H1 (cell line): ENCODE measurements at regions not wholly inside any gene's neighbourhood (a gene's known extent, or its start where the extent isn't known, plus 50 kb on each side); places are given as distances from the start of the nearest gene placed in this dataset.

Source experiments
- CTCF ChIA-PET: fragments of 300-600 bp; sonication (Branson Sonifier 250); formaldehyde crosslinking; loops from one replicate; lab custom pipeline; 2021; ENCODE audit not compliant: partially characterized antibody; lab: Charles Lee
- POLR2A ChIA-PET: fragments of 300-600 bp; sonication (Branson Sonifier 250); formaldehyde crosslinking; loops from one replicate; lab custom pipeline; 2021; ENCODE audit warnings: inconsistent platforms; ENCODE audit not compliant: partially characterized antibody; lab: Charles Lee
- DNase-seq, 2 experiments: peaks; one replicate each; pipeline versions ENCODE4 v3.0.0 to v3.0.0-alpha.2; 2010 to 2022; ENCODE audit warnings: low spot score in 2 of 2, low read depth in 1 of 2, mixed read lengths in 1 of 2
- FAIRE-seq: peaks from 2 replicates; lab custom pipeline; 2011; peaks lifted over from hg19 to GRCh38; lab: Jason Lieb, UNC
- H2AFZ ChIP-seq: 2 replicates; pipeline ENCODE4 v1.8.1; 2012; ENCODE audit warnings: low read length, inconsistent platforms
- H2AK5ac ChIP-seq: 2 replicates; pipeline ENCODE4 v1.6.1; 2013; ENCODE audit warnings: low read depth, low read length
- H2BK120ac ChIP-seq: replicated peaks from 2 replicates; pipeline ENCODE3; 2013; ENCODE audit warnings: low read depth, low read length, inconsistent platforms
- H2BK12ac ChIP-seq: 2 replicates; pipeline ENCODE4 v1.6.1; 2013; ENCODE audit warnings: low read depth, low read length
- H2BK15ac ChIP-seq: 2 replicates; pipeline ENCODE4 v1.6.1; 2013; ENCODE audit warnings: low read length
- H2BK20ac ChIP-seq: 2 replicates; pipeline ENCODE4 v1.6.1; 2013; ENCODE audit warnings: low read length
- H2BK5ac ChIP-seq: 2 replicates; pipeline ENCODE4 v1.6.1; 2013; ENCODE audit warnings: low read depth, low read length
- H3K14ac ChIP-seq: 2 replicates; pipeline ENCODE4 v1.6.1; 2013; ENCODE audit warnings: inconsistent platforms; ENCODE audit not compliant: insufficient read length
- H3K18ac ChIP-seq: 2 replicates; pipeline ENCODE4 v1.6.1; 2013; ENCODE audit warnings: low read length; ENCODE audit errors: extremely low read depth
- H3K23ac ChIP-seq: 2 replicates; pipeline ENCODE4 v1.6.1; 2013; ENCODE audit warnings: inconsistent platforms; ENCODE audit not compliant: insufficient read length
- H3K23me2 ChIP-seq: 2 replicates; pipeline ENCODE4 v1.6.1; 2013; ENCODE audit warnings: low read depth, low read length
- H3K27ac ChIP-seq: 2 replicates; pipeline ENCODE4 v1.6.1; 2011; ENCODE audit warnings: low read depth, low read length, inconsistent platforms
- H3K27me3 ChIP-seq, 4 experiments: replicated peaks in 1 of 4; 1 replicate in 1 of 4; 2 replicates in 3 of 4; pipeline versions ENCODE4 v1.6.1 to v1.8.1; 2011 to 2013; ENCODE audit warnings: low read length in 3 of 4, mild to moderate bottlenecking in 3 of 4, inconsistent platforms in 2 of 4, mixed read lengths in 2 of 4, moderate library complexity in 1 of 4; ENCODE audit not compliant: control insufficient read depth in 3 of 4, insufficient read depth in 3 of 4; ENCODE audit errors: extremely low read depth in 1 of 4
- H3K36me3 ChIP-seq, 4 experiments: 2 replicates each; pipeline versions ENCODE4 v1.6.1 to v1.8.1; 2011 to 2013; ENCODE audit warnings: mild to moderate bottlenecking in 4 of 4, low read length in 3 of 4, moderate library complexity in 2 of 4, control low read depth in 1 of 4, inconsistent platforms in 1 of 4; ENCODE audit not compliant: insufficient read depth in 4 of 4, control insufficient read depth in 2 of 4
- H3K4ac ChIP-seq: replicated peaks from 2 replicates; pipeline ENCODE3; 2013; ENCODE audit warnings: low read length, low read depth, mixed read lengths, inconsistent platforms; ENCODE audit not compliant: insufficient read length
- H3K4me1 ChIP-seq, 4 experiments: replicated peaks in 1 of 4; 1 replicate in 1 of 4; 2 replicates in 3 of 4; pipeline versions ENCODE4 v1.6.1 to v1.8.1; 2011 to 2013; ENCODE audit warnings: low read length in 3 of 4, inconsistent platforms in 2 of 4, mixed read lengths in 1 of 4; ENCODE audit not compliant: insufficient read depth in 4 of 4, control insufficient read depth in 3 of 4
- H3K4me2 ChIP-seq, 2 experiments: 2 replicates each; pipeline versions ENCODE4 v1.6.1 to v1.8.1; 2011 to 2013; ENCODE audit warnings: low read depth in 2 of 2, low read length in 2 of 2, control low read depth in 1 of 2, inconsistent platforms in 1 of 2, mild to moderate bottlenecking in 1 of 2; ENCODE audit not compliant: insufficient read depth in 1 of 2
- H3K4me3 ChIP-seq, 4 experiments: fragments of 200-600, 300-600 bp in 1 of 4; sonication (generic), shearing (Covaris generic), sonication (Bioruptor Twin) in 1 of 4; 2 replicates each; pipeline versions ENCODE4 v1.5.1 to v1.8.1; 2011 to 2016; ENCODE audit warnings: low read length in 4 of 4, low read depth in 3 of 4, control low read depth in 2 of 4, inconsistent platforms in 2 of 4, mild to moderate bottlenecking in 2 of 4, mixed read lengths in 1 of 4, moderate library complexity in 1 of 4; ENCODE audit not compliant: insufficient read depth in 2 of 4; ENCODE audit errors: extremely low read depth in 1 of 4
- H3K56ac ChIP-seq: replicated peaks from 2 replicates; pipeline ENCODE3; 2013; ENCODE audit warnings: low read depth, mild to moderate bottlenecking, mixed read lengths, low read length, inconsistent platforms; ENCODE audit not compliant: insufficient read length
- H3K79me1 ChIP-seq: 2 replicates; pipeline ENCODE4 v1.6.1; 2013; ENCODE audit warnings: low read depth, low read length, control low read depth
- H3K79me2 ChIP-seq, 2 experiments: 2 replicates each; pipeline versions ENCODE4 v1.6.1 to v1.8.1; 2012 to 2013; ENCODE audit warnings: low read length in 2 of 2, mild to moderate bottlenecking in 2 of 2, inconsistent platforms in 1 of 2; ENCODE audit not compliant: insufficient read depth in 2 of 2, control insufficient read depth in 1 of 2
- H3K9ac ChIP-seq, 4 experiments: replicated peaks in 1 of 4; 1 replicate in 1 of 4; 2 replicates in 3 of 4; pipeline versions ENCODE4 v1.6.1 to v1.8.1; 2011 to 2013; ENCODE audit warnings: low read depth in 3 of 4, low read length in 3 of 4, control low read depth in 2 of 4, mild to moderate bottlenecking in 2 of 4, moderate library complexity in 2 of 4, inconsistent platforms in 1 of 4; ENCODE audit errors: extremely low read depth in 1 of 4
- H3K9me3 ChIP-seq, 2 experiments: 2 replicates each; pipeline versions ENCODE4 v1.6.1 to v1.8.1; 2012 to 2013; ENCODE audit warnings: mild to moderate bottlenecking in 2 of 2, moderate library complexity in 2 of 2, control low read depth in 1 of 2, inconsistent platforms in 1 of 2, low read depth in 1 of 2, low read length in 1 of 2, mixed read lengths in 1 of 2; ENCODE audit not compliant: insufficient read depth in 2 of 2
- H4K20me1 ChIP-seq, 2 experiments: replicated peaks in 1 of 2; 2 replicates each; pipeline versions ENCODE3 to v1.8.1; 2011 to 2013; ENCODE audit warnings: inconsistent platforms in 2 of 2, low read length in 2 of 2, mild to moderate bottlenecking in 1 of 2; ENCODE audit not compliant: insufficient read depth in 2 of 2, control insufficient read depth in 1 of 2
- H4K5ac ChIP-seq: 2 replicates; pipeline ENCODE4 v1.6.1; 2013; ENCODE audit warnings: low read length, low read depth, mixed read lengths, inconsistent platforms; ENCODE audit not compliant: insufficient read length
- H4K8ac ChIP-seq: 2 replicates; pipeline ENCODE4 v1.8.0; 2013; ENCODE audit warnings: mild to moderate bottlenecking, moderate library complexity, low read length, inconsistent platforms; ENCODE audit not compliant: insufficient read depth; ENCODE audit errors: extremely low read depth
- H4K91ac ChIP-seq: replicated peaks from 2 replicates; pipeline ENCODE3; 2013; ENCODE audit warnings: low read length, mixed read lengths, inconsistent platforms; ENCODE audit not compliant: insufficient read length
- CBX5 ChIP-seq: fragments of 300-800, 300-1000 bp; sonication (generic); IDR thresholded peaks from 2 replicates; pipeline ENCODE4 v1.7.1; 2016; ENCODE audit warnings: antibody characterized with exemption, low read length, low read depth
- CEBPB ChIP-seq: IDR thresholded peaks from 2 replicates; pipeline ENCODE4 v1.6.1; 2012; ENCODE audit warnings: low read depth, low read length
- FOSL1 ChIP-seq: IDR thresholded peaks from 2 replicates; pipeline ENCODE4 v1.6.1; 2011; ENCODE audit warnings: mild to moderate bottlenecking, low read depth, low read length, moderate library complexity; ENCODE audit not compliant: insufficient read depth
- GTF2F1 ChIP-seq: IDR thresholded peaks from 2 replicates; pipeline ENCODE4 v1.6.1; 2012; ENCODE audit warnings: low read depth, low read length, improper control_type of control experiment, borderline replicate concordance
- KDM5A ChIP-seq: fragments of 200-600 bp; IDR thresholded peaks from 2 replicates; pipeline ENCODE4 v1.7.1; 2012; ENCODE audit warnings: mild to moderate bottlenecking, low read length, inconsistent platforms, mixed read lengths
- POLR2A ChIP-seq, 2 experiments: IDR thresholded peaks; 1 replicate in 1 of 2; 2 replicates in 1 of 2; pipeline ENCODE4 v1.6.1; 2011; ENCODE audit warnings: low read depth in 2 of 2, low read length in 2 of 2, mild to moderate bottlenecking in 2 of 2; ENCODE audit errors: control extremely low read depth in 1 of 2
- POLR2AphosphoS5 ChIP-seq: IDR thresholded peaks from 2 replicates; pipeline ENCODE4 v1.6.1; 2011; ENCODE audit warnings: low read depth, low read length
- POU5F1 ChIP-seq: IDR thresholded peaks from 2 replicates; pipeline ENCODE4 v1.6.1; 2011; ENCODE audit warnings: low read depth, mild to moderate bottlenecking, low read length, moderate library complexity
- RNF2 ChIP-seq: fragments of 200-900, 300-1000 bp; sonication (generic); IDR thresholded peaks from 2 replicates; pipeline ENCODE4 v1.7.1; 2016; ENCODE audit warnings: borderline replicate concordance, low read depth, mild to moderate bottlenecking, antibody characterized with exemption, low read length; ENCODE audit not compliant: poor library complexity, severe bottlenecking; ENCODE audit errors: missing control alignments
- TAF7 ChIP-seq: optimal IDR thresholded peaks from 2 replicates; pipeline ENCODE3; 2011; ENCODE audit warnings: low read depth, mild to moderate bottlenecking, inconsistent platforms, low read length, moderate library complexity, borderline replicate concordance
- YY1 ChIP-seq: IDR thresholded peaks from 2 replicates; pipeline ENCODE4 v1.6.1; 2011; ENCODE audit warnings: low read depth, mild to moderate bottlenecking, low read length
- WGBS, 2 experiments: shearing (Covaris generic) in 1 of 2; methylation state at CpG; one replicate each; pipeline versions ENCODE4 v1.1.6 to v1.1.7; 2013 to 2015; ENCODE audit warnings: low lambda C conversion rate in 2 of 2, mixed read lengths in 2 of 2, inconsistent platforms in 1 of 2, low coverage in 1 of 2, missing lambda C conversion rate in 1 of 2; ENCODE audit not compliant: insufficient replicate concordance in 2 of 2, insufficient coverage in 1 of 2, insufficient read length in 1 of 2; ENCODE audit errors: extremely low coverage in 1 of 2, missing lambda C conversion rate in 1 of 2; 5-methylcytosine and 5-hydroxymethylcytosine counted together
- TF ChIP-seq, protein P1 (sequence below), 3 experiments: IDR thresholded peaks; 1 replicate in 2 of 3; 2 replicates in 1 of 3; pipeline versions ENCODE4 v1.5.1 to v1.6.1; 2011; ENCODE audit warnings: low read length in 3 of 3, mild to moderate bottlenecking in 3 of 3, inconsistent platforms in 2 of 3, low read depth in 1 of 3, moderate library complexity in 1 of 3; ENCODE audit not compliant: insufficient read depth in 1 of 3; ENCODE audit errors: control extremely low read depth in 1 of 3

DNA sequence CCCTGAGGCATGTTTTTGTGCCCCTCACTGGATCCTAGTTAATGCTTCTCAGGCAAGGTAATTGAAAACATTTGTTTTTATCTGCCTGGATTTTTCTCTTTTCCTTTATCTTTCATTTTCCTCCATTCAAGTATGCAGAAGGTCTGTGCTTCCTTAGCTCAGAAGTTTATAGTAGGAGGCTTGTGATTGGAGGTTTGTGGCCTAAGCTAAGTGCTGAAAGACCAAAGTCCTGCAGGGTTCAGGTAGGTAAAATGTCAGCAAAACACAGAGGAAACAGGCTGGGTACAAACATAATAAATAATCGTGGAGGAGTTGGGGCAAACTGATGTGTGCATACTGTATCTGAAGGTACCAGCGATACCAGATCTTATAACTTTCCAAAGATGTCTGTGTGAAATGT is 230.9 kb upstream of the KLF4 start:
- Histone ChIP-seq H3K14ac (no peak overlapping the region), H2AFZ (no peak overlapping the region), H4K20me1 (no peaks in the 10 kb centered on the region), H3K36me3 (no peaks in the 10 kb centered on the region), H3K9me3 (no peaks in the 10 kb centered on the region), H3K4me2 (no peak overlapping the region), H3K9ac (no peak overlapping the region), H3K23ac (no peak overlapping the region), H3K27me3 (no peaks in the 10 kb centered on the region), H2BK120ac (no peak overlapping the region), H3K27ac (no peak overlapping the region), H2BK5ac (no peak overlapping the region), H2BK15ac (no peak overlapping the region), H4K8ac (no peak overlapping the region), H3K4me1 (no peaks in the 10 kb centered on the region), H4K5ac (no peak overlapping the region), H4K91ac (no peak overlapping the region), H3K4ac (no peak overlapping the region), H2BK20ac (no peak overlapping the region), H3K4me3 (no peak overlapping the region), H2BK12ac (no peak overlapping the region), H3K56ac (no peak overlapping the region), H3K18ac (no peak overlapping the region), H3K23me2 (no peaks in the 10 kb centered on the region), H3K79me2 (no peaks in the 10 kb centered on the region), H2AK5ac (no peak overlapping the region), H3K79me1 (no peaks in the 10 kb centered on the region)
- FAIRE-seq (no peak), DNase-seq (no peak)
- POLR2A ChIA-PET, result no interaction called here
- CTCF ChIA-PET, result interaction anchor here (0.6 to 0.8 kb wide), 2 partner anchors 75 to 648 kb away, joined by 3 to 4 read pairs; no protein-coding TSS in a partner anchor
- 97% methylated on average over 2 of the region's 2 CpGs; no CpG with 5 or more reads in 1 of the 2 experiments for WGBS, 2 experiments
- no peak for TF ChIP-seq YY1
- no peak for TF ChIP-seq GTF2F1
- TF ChIP-seq CBX5, result no peak
- no peak for TF ChIP-seq POU5F1
- TF ChIP-seq POLR2AphosphoS5, result no peak
- TF ChIP-seq, protein P1, sequence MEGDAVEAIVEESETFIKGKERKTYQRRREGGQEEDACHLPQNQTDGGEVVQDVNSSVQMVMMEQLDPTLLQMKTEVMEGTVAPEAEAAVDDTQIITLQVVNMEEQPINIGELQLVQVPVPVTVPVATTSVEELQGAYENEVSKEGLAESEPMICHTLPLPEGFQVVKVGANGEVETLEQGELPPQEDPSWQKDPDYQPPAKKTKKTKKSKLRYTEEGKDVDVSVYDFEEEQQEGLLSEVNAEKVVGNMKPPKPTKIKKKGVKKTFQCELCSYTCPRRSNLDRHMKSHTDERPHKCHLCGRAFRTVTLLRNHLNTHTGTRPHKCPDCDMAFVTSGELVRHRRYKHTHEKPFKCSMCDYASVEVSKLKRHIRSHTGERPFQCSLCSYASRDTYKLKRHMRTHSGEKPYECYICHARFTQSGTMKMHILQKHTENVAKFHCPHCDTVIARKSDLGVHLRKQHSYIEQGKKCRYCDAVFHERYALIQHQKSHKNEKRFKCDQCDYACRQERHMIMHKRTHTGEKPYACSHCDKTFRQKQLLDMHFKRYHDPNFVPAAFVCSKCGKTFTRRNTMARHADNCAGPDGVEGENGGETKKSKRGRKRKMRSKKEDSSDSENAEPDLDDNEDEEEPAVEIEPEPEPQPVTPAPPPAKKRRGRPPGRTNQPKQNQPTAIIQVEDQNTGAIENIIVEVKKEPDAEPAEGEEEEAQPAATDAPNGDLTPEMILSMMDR (IDR thresholded peaks at IDR 0.05; ENCODE audit: control extremely low read depth in 1 of 3, insufficient read depth in 1 of 3, low read depth in 1 of 3, low read length in 3 of 3), result no peak
- no peak for TF ChIP-seq CEBPB
- TF ChIP-seq TAF7, result no peak
- no peak for TF ChIP-seq FOSL1
- no peak for TF ChIP-seq KDM5A
- TF ChIP-seq POLR2A (IDR thresholded peaks at IDR 0.05; ENCODE audit: control extremely low read depth in 1 of 2, low read depth in 2 of 2, low read length in 2 of 2), result no peak
- no peak for TF ChIP-seq RNF2
